Mesodermal cell (in vitro differentiated cells): ENCODE measurements at regions not wholly inside any gene's neighbourhood (a gene's known extent, or its start where the extent isn't known, plus 50 kb on each side); places are given as distances from the start of the nearest gene placed in this dataset.
A peak's percentile ranks its signal among the peaks of the same experiment; 100 is the strongest.
"Not testable (repeated sequence)": the region's sequence is repeated elsewhere in the genome, so short reads cannot be mapped to it uniquely, and the experiment has no call there.

Experiments used
- H3K27ac ChIP-seq: 2 replicates; pipeline ENCODE4 v1.7.0; 2013; ENCODE audit warnings: mild to moderate bottlenecking, low read depth, low read length, moderate library complexity; ENCODE audit not compliant: severe bottlenecking
- H3K36me3 ChIP-seq: 2 replicates; pipeline ENCODE4 v1.7.1; 2013; ENCODE audit warnings: mild to moderate bottlenecking, low read length, moderate library complexity; ENCODE audit not compliant: control insufficient read depth, insufficient read depth
- H3K4me1 ChIP-seq: one replicate; pipeline ENCODE4 v1.7.1; 2013; ENCODE audit warnings: mild to moderate bottlenecking, low read length; ENCODE audit not compliant: insufficient read depth, control insufficient read depth, poor library complexity, severe bottlenecking
- H3K4me3 ChIP-seq: 2 replicates; pipeline ENCODE4 v1.7.0; 2013; ENCODE audit warnings: low read length, control low read depth, mild to moderate bottlenecking; ENCODE audit not compliant: insufficient read depth, poor library complexity, severe bottlenecking; ENCODE audit errors: extremely low read depth
- H3K9me3 ChIP-seq: 2 replicates; pipeline ENCODE4 v1.7.1; 2013; ENCODE audit warnings: mild to moderate bottlenecking, low read length, moderate library complexity; ENCODE audit not compliant: control insufficient read depth
- WGBS, 2 experiments: methylation state at CpG; one replicate each; pipeline ENCODE4 v1.1.5; 2013; ENCODE audit warnings: missing lambda C conversion rate in 2 of 2; ENCODE audit not compliant: insufficient coverage in 2 of 2; 5-methylcytosine and 5-hydroxymethylcytosine counted together

- Histone ChIP-seq H3K4me1 (peaks cover 31% of the 10 kb centered on the region), H3K36me3 (peaks cover 8% of the 10 kb centered on the region)
Observed at GRCh38 chr4:3371033-3372001, 70.5 kb upstream of the HGFAC start.

GRCh38 chr4:3372264-3372932, 69.4 kb upstream of the HGFAC start:
- Histone ChIP-seq H3K4me1 (peaks cover 26% of the 10 kb centered on the region), H3K9me3 (no peaks in the 10 kb centered on the region), H3K27ac (no peak overlapping the region), H3K4me3 (no peak overlapping the region), H3K36me3 (peaks cover 15% of the 10 kb centered on the region)
- WGBS, 2 experiments: 91 to 94% methylated on average over 17 to 21 of the region's 23 CpGs

More at GRCh38 chr4:3371033-3372001, 70.5 kb upstream of the HGFAC start:
- H3K9me3 ChIP-seq: no peaks in the 10 kb centered on the region
- WGBS, 2 experiments: 33 to 34% methylated on average over 29 to 32 of the region's 34 CpGs
- H3K27ac ChIP-seq: peak overlapping the region; percentile 58
- no peak overlapping the region for H3K4me3 ChIP-seq

- H3K4me3 ChIP-seq: no peak overlapping the region
- peaks cover 26% of the 10 kb centered on the region for H3K4me1 ChIP-seq
- H3K9me3 ChIP-seq: peaks cover under 1% of the 10 kb centered on the region
- H3K36me3 ChIP-seq: peaks cover 20% of the 10 kb centered on the region
- 91 to 93% methylated on average over 28 of the region's 28 CpGs for WGBS, 2 experiments
- no peak overlapping the region for H3K27ac ChIP-seq
Observed at GRCh38 chr4:3372933-3373465, 68.8 kb upstream of the HGFAC start.

- WGBS, 2 experiments: 96 to 99% methylated on average over 11 to 13 of the region's 19 CpGs
- Histone ChIP-seq H3K4me3 (no peak overlapping the region), H3K36me3 (peaks cover 25% of the 10 kb centered on the region), H3K4me1 (peaks cover 25% of the 10 kb centered on the region), H3K9me3 (peaks cover 5% of the 10 kb centered on the region), H3K27ac (no peak overlapping the region)
Observed at GRCh38 chr4:3373468-3373867, 68.3 kb upstream of the HGFAC start.

- H3K9me3 ChIP-seq: peaks cover 11% of the 10 kb centered on the region
- WGBS, 2 experiments: 95 to 97% methylated on average over 24 to 26 of the region's 29 CpGs
- no peak overlapping the region for H3K27ac ChIP-seq
- peaks cover 31% of the 10 kb centered on the region for H3K36me3 ChIP-seq
- H3K4me3 ChIP-seq: no peak overlapping the region
- peaks cover 18% of the 10 kb centered on the region for H3K4me1 ChIP-seq
Observed at GRCh38 chr4:3374011-3374645, 67.6 kb upstream of the HGFAC start.

- Histone ChIP-seq H3K9me3 (peaks cover 14% of the 10 kb centered on the region), H3K4me3 (no peak overlapping the region), H3K36me3 (peaks cover 34% of the 10 kb centered on the region), H3K27ac (no peak overlapping the region), H3K4me1 (peaks cover 13% of the 10 kb centered on the region)
- WGBS, 2 experiments: 98 to 99% methylated on average over 10 of the region's 11 CpGs
Observed at GRCh38 chr4:3374667-3375066, 67.1 kb upstream of the HGFAC start.

- 96% methylated on average over 5 to 7 of the region's 7 CpGs for WGBS, 2 experiments
- Histone ChIP-seq H3K4me3 (no peak overlapping the region), H3K4me1 (peaks cover 12% of the 10 kb centered on the region), H3K36me3 (peaks cover 34% of the 10 kb centered on the region), H3K27ac (no peak overlapping the region), H3K9me3 (peaks cover 24% of the 10 kb centered on the region)
Observed at GRCh38 chr4:3375688-3376087, 66.1 kb upstream of the HGFAC start.

- Histone ChIP-seq H3K4me3 (no peak overlapping the region), H3K9me3 (peaks cover 25% of the 10 kb centered on the region), H3K27ac (no peak overlapping the region), H3K36me3 (peaks cover 34% of the 10 kb centered on the region), H3K4me1 (peaks cover 9% of the 10 kb centered on the region)
- WGBS, 2 experiments: 92 to 96% methylated on average over 7 to 9 of the region's 10 CpGs
Observed at GRCh38 chr4:3376266-3376665, 65.5 kb upstream of the HGFAC start.

- no peaks in the 10 kb centered on the region for H3K4me1 ChIP-seq
- H3K4me3 ChIP-seq: no peak overlapping the region
- no peak overlapping the region for H3K27ac ChIP-seq
- 97 to 100% methylated on average over 5 of the region's 6 CpGs for WGBS, 2 experiments
- peaks cover 29% of the 10 kb centered on the region for H3K9me3 ChIP-seq
- peaks cover 34% of the 10 kb centered on the region for H3K36me3 ChIP-seq
Observed at GRCh38 chr4:3377557-3377956, 64.2 kb upstream of the HGFAC start.

- not testable (repeated sequence) for H3K4me1 ChIP-seq, H3K27ac ChIP-seq, H3K4me3 ChIP-seq
- Histone ChIP-seq H3K9me3 (peaks cover 29% of the 10 kb centered on the region), H3K36me3 (peaks cover 34% of the 10 kb centered on the region)
- WGBS, 2 experiments: 92 to 95% methylated on average over 2 of the region's 3 CpGs
Observed at GRCh38 chr4:3380336-3380735, 61.4 kb upstream of the HGFAC start.
